ENCODE measurements at regions not wholly inside any gene's neighbourhood (a gene's known extent, or its start where the extent isn't known, plus 50 kb on each side); places are given as distances from the start of the nearest gene placed in this dataset.

DNA sequence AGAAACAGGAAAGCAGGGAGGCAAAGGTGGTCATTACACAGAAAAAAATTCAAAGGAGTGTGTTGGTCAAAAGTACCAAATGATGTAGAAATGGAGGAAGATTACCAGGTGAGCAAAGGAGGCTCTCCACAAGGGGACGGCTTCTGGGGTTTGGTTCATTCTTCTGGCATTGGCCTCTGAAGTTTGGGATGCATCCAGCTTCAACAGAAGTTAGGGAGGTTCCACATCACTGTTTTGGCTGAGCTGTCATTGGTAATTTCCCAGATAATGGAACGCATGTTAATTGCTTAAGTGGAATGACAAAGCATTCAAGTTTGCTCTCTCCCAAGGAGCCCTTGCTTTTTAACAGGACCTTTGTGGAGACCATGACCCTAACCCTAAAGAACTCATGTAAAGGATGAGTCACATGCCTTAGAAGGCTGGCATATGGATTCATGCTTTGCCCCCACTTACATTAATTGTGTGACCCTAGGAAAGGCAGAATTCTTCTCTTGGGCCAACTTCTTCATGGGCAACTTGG, 398.6 kb downstream of the GPAM start:
- Histone ChIP-seq H3K9ac (ENCODE audit: low read depth in 1 of 2, low read length in 2 of 2) (no peak overlapping the region), H3K36me3 (ENCODE audit: control insufficient read depth in 1 of 2, insufficient read depth in 2 of 2, low read length in 2 of 2) (no peaks in the 10 kb centered on the region), H3K27me3 (ENCODE audit: control insufficient read depth in 1 of 2, insufficient read depth in 2 of 2, low read length in 2 of 2) (no peaks in the 10 kb centered on the region), H3K4me1 (ENCODE audit: control insufficient read depth in 1 of 2, insufficient read depth in 2 of 2, low read length in 2 of 2) (no peaks in the 10 kb centered on the region), H3K4me3 (ENCODE audit: low read depth in 1 of 2, low read length in 2 of 2) (no peak overlapping the region), H3K27ac (ENCODE audit: low read depth, low read length) (no peak overlapping the region), H3K9me3 (ENCODE audit: control insufficient read depth in 1 of 2, low read length in 2 of 2) (no peaks in the 10 kb centered on the region)

DNA sequence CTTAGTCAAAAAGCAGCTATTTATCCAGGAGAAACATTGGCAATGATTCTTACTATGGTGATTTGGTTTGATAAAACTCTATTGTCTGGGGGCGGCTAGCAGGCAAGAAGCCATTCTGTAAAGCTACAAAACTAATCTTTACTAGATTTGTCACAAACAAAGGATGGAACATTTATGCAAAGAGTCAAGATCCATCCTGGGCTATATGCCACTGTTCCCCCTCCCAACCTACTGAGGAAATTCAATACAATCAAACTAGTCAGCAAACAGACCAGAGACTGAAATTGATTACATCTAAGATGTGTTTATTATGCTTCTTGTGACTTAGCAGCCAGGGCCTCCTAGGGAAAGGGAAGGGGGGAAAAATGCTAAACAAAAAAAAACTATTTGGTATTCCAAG, 397.6 kb downstream of the GPAM start:
- Histone ChIP-seq H3K9me3 (ENCODE audit: control insufficient read depth in 1 of 2, low read length in 2 of 2) (no peaks in the 10 kb centered on the region), H3K27me3 (ENCODE audit: control insufficient read depth in 1 of 2, insufficient read depth in 2 of 2, low read length in 2 of 2) (no peaks in the 10 kb centered on the region), H3K36me3 (ENCODE audit: control insufficient read depth in 1 of 2, insufficient read depth in 2 of 2, low read length in 2 of 2) (no peaks in the 10 kb centered on the region), H3K27ac (ENCODE audit: low read depth, low read length) (no peak overlapping the region), H3K9ac (ENCODE audit: low read depth in 1 of 2, low read length in 2 of 2) (no peak overlapping the region), H3K4me3 (ENCODE audit: low read depth in 1 of 2, low read length in 2 of 2) (no peak overlapping the region), H3K4me1 (ENCODE audit: control insufficient read depth in 1 of 2, insufficient read depth in 2 of 2, low read length in 2 of 2) (no peaks in the 10 kb centered on the region)

GRCh38 chr10:111789821-111790220, 393.7 kb downstream of the GPAM start:
- no peaks in the 10 kb centered on the region for H3K9me3 ChIP-seq (ENCODE audit: control insufficient read depth in 1 of 2, low read length in 2 of 2)
- H3K27ac ChIP-seq (ENCODE audit: low read depth, low read length): no peak overlapping the region
- H3K4me1 ChIP-seq (ENCODE audit: control insufficient read depth in 1 of 2, insufficient read depth in 2 of 2, low read length in 2 of 2): no peaks in the 10 kb centered on the region
- H3K9ac ChIP-seq (ENCODE audit: low read depth in 1 of 2, low read length in 2 of 2): no peak overlapping the region
- no peaks in the 10 kb centered on the region for H3K36me3 ChIP-seq (ENCODE audit: control insufficient read depth in 1 of 2, insufficient read depth in 2 of 2, low read length in 2 of 2)
- no peak overlapping the region for H3K4me3 ChIP-seq (ENCODE audit: low read depth in 1 of 2, low read length in 2 of 2)
- no peaks in the 10 kb centered on the region for H3K27me3 ChIP-seq (ENCODE audit: control insufficient read depth in 1 of 2, insufficient read depth in 2 of 2, low read length in 2 of 2)

- H3K4me1 ChIP-seq (ENCODE audit: control insufficient read depth in 1 of 2, insufficient read depth in 2 of 2, low read length in 2 of 2): no peaks in the 10 kb centered on the region
- H3K27ac ChIP-seq (ENCODE audit: low read depth, low read length): no peak overlapping the region
- H3K27me3 ChIP-seq (ENCODE audit: control insufficient read depth in 1 of 2, insufficient read depth in 2 of 2, low read length in 2 of 2): no peaks in the 10 kb centered on the region
- H3K9me3 ChIP-seq (ENCODE audit: control insufficient read depth in 1 of 2, low read length in 2 of 2): no peaks in the 10 kb centered on the region
- H3K36me3 ChIP-seq (ENCODE audit: control insufficient read depth in 1 of 2, insufficient read depth in 2 of 2, low read length in 2 of 2): no peaks in the 10 kb centered on the region
- no peak overlapping the region for H3K9ac ChIP-seq (ENCODE audit: low read depth in 1 of 2, low read length in 2 of 2)
- no peak overlapping the region for H3K4me3 ChIP-seq (ENCODE audit: low read depth in 1 of 2, low read length in 2 of 2)
Observed at GRCh38 chr10:111801841-111802240, 381.7 kb downstream of the GPAM start.

DNA sequence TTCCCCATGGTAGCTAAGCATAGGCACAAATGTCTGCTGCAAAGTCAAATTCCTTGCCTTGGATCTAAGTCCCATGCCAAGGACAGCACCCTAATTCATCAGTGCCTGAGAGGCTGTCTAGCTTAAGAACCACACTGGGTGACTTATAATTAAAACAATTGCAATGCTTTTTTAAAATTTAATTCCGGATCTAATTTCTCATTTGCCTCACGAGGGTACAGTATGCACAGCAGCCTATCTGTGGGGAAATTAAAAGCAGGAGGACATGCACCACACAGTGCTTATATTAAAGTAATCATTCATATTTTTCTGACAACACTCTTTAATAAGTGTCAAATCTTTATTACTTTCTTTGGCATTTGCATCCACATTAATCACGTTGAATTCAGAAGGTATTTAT, 378.8 kb downstream of the GPAM start:
- no peak overlapping the region for H3K4me3 ChIP-seq (ENCODE audit: low read depth in 1 of 2, low read length in 2 of 2)

DNA sequence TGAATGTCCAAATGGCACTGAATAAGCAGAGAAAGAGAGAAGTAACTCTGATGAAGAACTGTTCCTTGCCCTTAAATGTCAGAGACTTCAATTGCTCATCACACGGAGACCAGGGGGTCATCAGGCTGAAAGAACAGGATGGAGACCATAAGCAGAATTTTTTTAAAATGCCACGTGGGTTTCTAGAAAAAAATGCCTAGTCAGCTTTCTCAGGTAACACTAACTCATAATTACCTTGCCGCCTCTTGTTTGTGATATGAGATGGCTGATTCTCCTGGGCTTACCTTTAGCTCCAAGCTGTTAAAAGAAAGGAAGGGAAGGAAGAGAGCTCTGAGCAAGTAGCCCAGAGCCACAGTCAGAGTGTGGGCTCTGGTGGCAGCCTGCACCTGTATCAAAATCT, 372.0 kb downstream of the GPAM start:
- H3K9me3 ChIP-seq (ENCODE audit: control insufficient read depth in 1 of 2, low read length in 2 of 2): no peaks in the 10 kb centered on the region
- no peak overlapping the region for H3K27ac ChIP-seq (ENCODE audit: low read depth, low read length)
- no peak overlapping the region for H3K9ac ChIP-seq (ENCODE audit: low read depth in 1 of 2, low read length in 2 of 2)
- H3K27me3 ChIP-seq (ENCODE audit: control insufficient read depth in 1 of 2, insufficient read depth in 2 of 2, low read length in 2 of 2): no peaks in the 10 kb centered on the region
- H3K36me3 ChIP-seq (ENCODE audit: control insufficient read depth in 1 of 2, insufficient read depth in 2 of 2, low read length in 2 of 2): no peaks in the 10 kb centered on the region
- H3K4me3 ChIP-seq (ENCODE audit: low read depth in 1 of 2, low read length in 2 of 2): no peak overlapping the region
- H3K4me1 ChIP-seq (ENCODE audit: control insufficient read depth in 1 of 2, insufficient read depth in 2 of 2, low read length in 2 of 2): no peaks in the 10 kb centered on the region

More for the DNA sequence above, 378.8 kb downstream of the GPAM start:
- no peaks in the 10 kb centered on the region for H3K27me3 ChIP-seq (ENCODE audit: control insufficient read depth in 1 of 2, insufficient read depth in 2 of 2, low read length in 2 of 2)
- no peak overlapping the region for H3K27ac ChIP-seq (ENCODE audit: low read depth, low read length)
- no peaks in the 10 kb centered on the region for H3K4me1 ChIP-seq (ENCODE audit: control insufficient read depth in 1 of 2, insufficient read depth in 2 of 2, low read length in 2 of 2)
- H3K36me3 ChIP-seq (ENCODE audit: control insufficient read depth in 1 of 2, insufficient read depth in 2 of 2, low read length in 2 of 2): no peaks in the 10 kb centered on the region
- no peaks in the 10 kb centered on the region for H3K9me3 ChIP-seq (ENCODE audit: control insufficient read depth in 1 of 2, low read length in 2 of 2)
- H3K9ac ChIP-seq (ENCODE audit: low read depth in 1 of 2, low read length in 2 of 2): no peak overlapping the region

GRCh38 chr10:111820471-111820870, 363.1 kb downstream of the GPAM start:
- no peaks in the 10 kb centered on the region for H3K9me3 ChIP-seq (ENCODE audit: control insufficient read depth in 1 of 2, low read length in 2 of 2)
- H3K4me1 ChIP-seq (ENCODE audit: control insufficient read depth in 1 of 2, insufficient read depth in 2 of 2, low read length in 2 of 2): no peaks in the 10 kb centered on the region
- no peaks in the 10 kb centered on the region for H3K27me3 ChIP-seq (ENCODE audit: control insufficient read depth in 1 of 2, insufficient read depth in 2 of 2, low read length in 2 of 2)
- H3K27ac ChIP-seq (ENCODE audit: low read depth, low read length): no peak overlapping the region
- no peak overlapping the region for H3K9ac ChIP-seq (ENCODE audit: low read depth in 1 of 2, low read length in 2 of 2)
- H3K36me3 ChIP-seq (ENCODE audit: control insufficient read depth in 1 of 2, insufficient read depth in 2 of 2, low read length in 2 of 2): no peaks in the 10 kb centered on the region
- H3K4me3 ChIP-seq (ENCODE audit: low read depth in 1 of 2, low read length in 2 of 2): no peak overlapping the region

- no peaks in the 10 kb centered on the region for H3K9me3 ChIP-seq (ENCODE audit: control insufficient read depth in 1 of 2, low read length in 2 of 2)
- no peak overlapping the region for H3K9ac ChIP-seq (ENCODE audit: low read depth in 1 of 2, low read length in 2 of 2)
- H3K27ac ChIP-seq (ENCODE audit: low read depth, low read length): no peak overlapping the region
- H3K4me3 ChIP-seq (ENCODE audit: low read depth in 1 of 2, low read length in 2 of 2): no peak overlapping the region
- H3K36me3 ChIP-seq (ENCODE audit: control insufficient read depth in 1 of 2, insufficient read depth in 2 of 2, low read length in 2 of 2): no peaks in the 10 kb centered on the region
- H3K27me3 ChIP-seq (ENCODE audit: control insufficient read depth in 1 of 2, insufficient read depth in 2 of 2, low read length in 2 of 2): no peaks in the 10 kb centered on the region
- no peaks in the 10 kb centered on the region for H3K4me1 ChIP-seq (ENCODE audit: control insufficient read depth in 1 of 2, insufficient read depth in 2 of 2, low read length in 2 of 2)
Observed at GRCh38 chr10:111821871-111822270, 361.7 kb downstream of the GPAM start.

DNA sequence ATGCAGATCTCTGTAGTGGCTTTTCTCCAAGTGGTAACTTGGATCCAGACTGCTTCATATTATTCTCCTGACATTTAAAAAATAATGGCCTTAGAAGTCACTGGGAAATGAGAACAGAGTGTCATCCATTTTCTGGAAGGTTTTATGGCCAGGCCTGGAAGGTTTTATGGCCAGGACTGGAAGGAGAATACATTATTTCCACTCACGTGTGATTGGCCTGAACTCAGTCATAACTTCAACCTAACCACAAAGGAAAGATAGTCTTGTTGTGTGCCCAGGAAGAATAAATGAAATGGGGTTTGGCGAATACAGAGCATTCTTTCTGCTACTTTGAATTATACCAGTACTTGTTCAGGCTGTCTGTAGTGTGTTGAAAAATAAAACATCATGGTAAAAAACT, 360.9 kb downstream of the GPAM start:
- no peak overlapping the region for H3K4me3 ChIP-seq (ENCODE audit: low read depth in 1 of 2, low read length in 2 of 2)
- no peaks in the 10 kb centered on the region for H3K9me3 ChIP-seq (ENCODE audit: control insufficient read depth in 1 of 2, low read length in 2 of 2)
- H3K27me3 ChIP-seq (ENCODE audit: control insufficient read depth in 1 of 2, insufficient read depth in 2 of 2, low read length in 2 of 2): no peaks in the 10 kb centered on the region
- H3K36me3 ChIP-seq (ENCODE audit: control insufficient read depth in 1 of 2, insufficient read depth in 2 of 2, low read length in 2 of 2): no peaks in the 10 kb centered on the region
- H3K27ac ChIP-seq (ENCODE audit: low read depth, low read length): no peak overlapping the region
- H3K9ac ChIP-seq (ENCODE audit: low read depth in 1 of 2, low read length in 2 of 2): no peak overlapping the region
- H3K4me1 ChIP-seq (ENCODE audit: control insufficient read depth in 1 of 2, insufficient read depth in 2 of 2, low read length in 2 of 2): no peaks in the 10 kb centered on the region

DNA sequence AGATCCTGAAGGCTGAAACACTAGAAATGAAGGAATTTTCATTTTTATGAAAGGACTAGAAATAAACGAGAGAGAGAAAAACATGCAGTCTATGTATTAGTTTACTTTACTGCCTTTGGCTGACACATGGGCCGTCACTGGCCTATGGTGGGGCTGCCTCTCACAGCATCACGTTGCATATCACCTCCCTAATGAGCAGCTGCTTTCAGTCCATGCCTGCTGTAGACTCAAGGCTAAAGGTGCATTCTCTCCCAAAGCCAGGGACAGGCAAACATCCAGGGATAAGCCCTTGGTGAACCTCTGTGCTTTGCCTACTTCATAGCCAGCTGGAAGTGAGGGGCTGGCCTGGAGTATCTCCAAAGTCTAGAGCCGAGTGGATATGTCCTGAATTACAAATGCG, 359.4 kb downstream of the GPAM start:
- no peak overlapping the region for H3K4me3 ChIP-seq (ENCODE audit: low read depth in 1 of 2, low read length in 2 of 2)
- H3K27me3 ChIP-seq (ENCODE audit: control insufficient read depth in 1 of 2, insufficient read depth in 2 of 2, low read length in 2 of 2): no peaks in the 10 kb centered on the region
- no peak overlapping the region for H3K27ac ChIP-seq (ENCODE audit: low read depth, low read length)
- no peaks in the 10 kb centered on the region for H3K9me3 ChIP-seq (ENCODE audit: control insufficient read depth in 1 of 2, low read length in 2 of 2)
- H3K9ac ChIP-seq (ENCODE audit: low read depth in 1 of 2, low read length in 2 of 2): no peak overlapping the region
- H3K36me3 ChIP-seq (ENCODE audit: control insufficient read depth in 1 of 2, insufficient read depth in 2 of 2, low read length in 2 of 2): no peaks in the 10 kb centered on the region
- H3K4me1 ChIP-seq (ENCODE audit: control insufficient read depth in 1 of 2, insufficient read depth in 2 of 2, low read length in 2 of 2): no peaks in the 10 kb centered on the region

DNA sequence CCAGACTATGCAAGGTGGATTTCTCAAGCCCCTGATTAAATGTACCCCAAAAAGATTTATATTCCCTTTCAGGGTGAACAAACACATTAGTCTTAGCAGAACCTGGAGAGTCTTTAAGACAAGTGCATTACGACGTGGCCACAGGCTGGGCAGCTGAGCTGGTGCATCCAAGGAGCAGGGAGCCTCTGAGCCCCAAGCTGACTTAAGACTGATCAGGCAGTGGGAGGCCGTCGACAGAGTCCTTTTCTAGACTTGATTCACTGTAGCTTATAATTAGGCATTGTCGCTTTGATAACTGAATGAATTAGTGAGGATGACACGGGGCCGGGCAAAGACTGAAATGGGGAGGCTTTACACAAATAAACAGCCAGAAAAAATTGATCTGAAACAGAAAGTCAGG, 353.2 kb downstream of the GPAM start:
- Histone ChIP-seq H3K4me3 (ENCODE audit: low read depth in 1 of 2, low read length in 2 of 2) (no peak overlapping the region), H3K4me1 (ENCODE audit: control insufficient read depth in 1 of 2, insufficient read depth in 2 of 2, low read length in 2 of 2) (no peaks in the 10 kb centered on the region), H3K9me3 (ENCODE audit: control insufficient read depth in 1 of 2, low read length in 2 of 2) (no peaks in the 10 kb centered on the region), H3K36me3 (ENCODE audit: control insufficient read depth in 1 of 2, insufficient read depth in 2 of 2, low read length in 2 of 2) (no peaks in the 10 kb centered on the region), H3K27ac (ENCODE audit: low read depth, low read length) (no peak overlapping the region), H3K27me3 (ENCODE audit: control insufficient read depth in 1 of 2, insufficient read depth in 2 of 2, low read length in 2 of 2) (no peaks in the 10 kb centered on the region), H3K9ac (ENCODE audit: low read depth in 1 of 2, low read length in 2 of 2) (no peak overlapping the region)

All from duodenal mucosa (tissue), 2 donors.